GM23248 (cell line): ENCODE measurements at regions not wholly inside any gene's neighbourhood (a gene's known extent, or its start where the extent isn't known, plus 50 kb on each side); places are given as distances from the start of the nearest gene placed in this dataset.

Experiments
- EZH2 ChIP-seq: fragments of 200-600 bp; sonication (generic); IDR thresholded peaks from 2 replicates; pipeline ENCODE4 v1.6.1; 2018; ENCODE audit warnings: antibody characterized with exemption, mild to moderate bottlenecking; ENCODE audit not compliant: insufficient read depth, poor library complexity, severe bottlenecking
- EZH2phosphoT487 ChIP-seq: fragments of 200-600 bp; sonication (generic); IDR thresholded peaks from 2 replicates; pipeline ENCODE4 v1.6.1; 2018; ENCODE audit warnings: antibody characterized with exemption, moderate library complexity, mild to moderate bottlenecking, low read depth; ENCODE audit not compliant: insufficient read depth

DNA sequence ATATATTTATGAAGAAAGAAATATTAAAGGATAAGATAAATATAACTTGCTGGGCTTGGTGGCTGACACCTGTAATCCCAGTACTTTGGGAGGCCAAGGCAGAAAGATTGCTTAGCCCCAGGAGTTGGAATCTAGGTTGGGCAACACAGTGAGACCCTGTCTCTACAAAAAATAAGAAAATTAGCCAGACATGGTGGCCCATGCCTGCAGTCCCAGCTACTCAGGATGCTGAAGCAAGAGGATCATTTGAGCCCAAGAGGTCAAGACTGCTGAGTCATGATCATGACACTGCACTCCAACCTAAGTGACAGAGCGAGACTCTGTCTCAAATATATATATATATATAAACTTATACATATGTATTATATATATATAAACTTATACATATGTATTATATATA is 164.0 kb downstream of the MRPL14 start:
- TF ChIP-seq EZH2, result no peak
- TF ChIP-seq EZH2phosphoT487, result no peak
